ENCODE measurements at regions not wholly inside any gene's neighbourhood (a gene's known extent, or its start where the extent isn't known, plus 50 kb on each side); places are given as distances from the start of the nearest gene placed in this dataset.
"Not testable (repeated sequence)": the region's sequence is repeated elsewhere in the genome, so short reads cannot be mapped to it uniquely, and the experiment has no call there.

DNA sequence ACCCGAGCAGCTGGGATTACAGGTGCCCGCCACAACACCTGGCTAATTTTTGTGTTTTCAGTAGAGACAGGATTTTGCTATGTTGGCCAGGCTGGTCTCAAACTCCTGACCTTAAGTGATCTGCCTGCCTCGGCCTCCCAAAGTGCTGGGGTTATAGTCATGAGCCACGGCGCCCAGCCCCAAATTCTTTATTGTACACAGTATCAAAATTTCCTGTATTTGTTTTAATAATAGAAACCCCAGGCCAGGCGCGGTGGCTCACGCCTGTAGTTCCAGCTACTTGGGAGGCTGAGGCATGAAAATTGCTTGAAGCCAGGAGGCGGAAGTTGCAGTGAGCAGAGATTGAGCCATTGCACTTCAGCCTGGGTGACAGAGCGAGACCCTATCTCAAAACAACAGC is 266.3 kb upstream of the TPK1 start:
- CTCF ChIA-PET (ENCODE audit: partially characterized antibody) = not testable (repeated sequence)

More for the DNA sequence above, 266.3 kb upstream of the TPK1 start:
- H4K8ac ChIP-seq (ENCODE audit: extremely low read depth, insufficient read depth, low read length); H3K27me3 ChIP-seq (replicated peaks in 1 of 4; ENCODE audit: control insufficient read depth in 3 of 4, extremely low read depth in 1 of 4, insufficient read depth in 3 of 4, low read length in 3 of 4); FAIRE-seq; H3K79me2 ChIP-seq (ENCODE audit: control insufficient read depth in 1 of 2, insufficient read depth in 2 of 2, low read length in 2 of 2); H3K36me3 ChIP-seq (ENCODE audit: control insufficient read depth in 2 of 4, insufficient read depth in 4 of 4, low read length in 3 of 4); H3K9me3 ChIP-seq (ENCODE audit: insufficient read depth in 2 of 2, low read depth in 1 of 2, low read length in 1 of 2); H2BK15ac ChIP-seq (ENCODE audit: low read length); H3K4ac ChIP-seq (replicated peaks; ENCODE audit: insufficient read length, low read depth, low read length); H2AFZ ChIP-seq (ENCODE audit: low read length); H4K20me1 ChIP-seq (replicated peaks in 1 of 2; ENCODE audit: control insufficient read depth in 1 of 2, insufficient read depth in 2 of 2, low read length in 2 of 2); H2BK12ac ChIP-seq (ENCODE audit: low read depth, low read length); H2BK5ac ChIP-seq (ENCODE audit: low read depth, low read length); H3K23ac ChIP-seq (ENCODE audit: insufficient read length); H3K79me1 ChIP-seq (ENCODE audit: low read depth, low read length); DNase-seq (ENCODE audit: low read depth in 1 of 2, low spot score in 2 of 2); H3K4me3 ChIP-seq (ENCODE audit: extremely low read depth in 1 of 4, insufficient read depth in 2 of 4, low read depth in 3 of 4, low read length in 4 of 4); H2BK120ac ChIP-seq (replicated peaks; ENCODE audit: low read depth, low read length); H2AK5ac ChIP-seq (ENCODE audit: low read depth, low read length); H3K18ac ChIP-seq (ENCODE audit: extremely low read depth, low read length); H3K23me2 ChIP-seq (ENCODE audit: low read depth, low read length); H3K9ac ChIP-seq (replicated peaks in 1 of 4; ENCODE audit: extremely low read depth in 1 of 4, low read depth in 3 of 4, low read length in 3 of 4); H4K91ac ChIP-seq (replicated peaks; ENCODE audit: insufficient read length, low read length); POLR2A ChIA-PET (ENCODE audit: partially characterized antibody); H3K4me1 ChIP-seq (replicated peaks in 1 of 4; ENCODE audit: control insufficient read depth in 3 of 4, insufficient read depth in 4 of 4, low read length in 3 of 4); H3K27ac ChIP-seq (ENCODE audit: low read depth, low read length); H3K14ac ChIP-seq (ENCODE audit: insufficient read length); H2BK20ac ChIP-seq (ENCODE audit: low read length); H3K4me2 ChIP-seq (ENCODE audit: insufficient read depth in 1 of 2, low read depth in 2 of 2, low read length in 2 of 2); H4K5ac ChIP-seq (ENCODE audit: insufficient read length, low read depth, low read length); H3K56ac ChIP-seq (replicated peaks; ENCODE audit: insufficient read length, low read depth, low read length): not testable (repeated sequence)
- 91% methylated on average over 10 of the region's 10 CpGs; no CpG with 5 or more reads in 1 of the 2 experiments for WGBS, 2 experiments (ENCODE audit: extremely low coverage in 1 of 2, insufficient coverage in 1 of 2, insufficient read length in 1 of 2, insufficient replicate concordance in 2 of 2, low coverage in 1 of 2, low lambda C conversion rate in 2 of 2, missing lambda C conversion rate in 1 of 2)
